ENCODE measurements at regions not wholly inside any gene's neighbourhood (a gene's known extent, or its start where the extent isn't known, plus 50 kb on each side); places are given as distances from the start of the nearest gene placed in this dataset.

DNA sequence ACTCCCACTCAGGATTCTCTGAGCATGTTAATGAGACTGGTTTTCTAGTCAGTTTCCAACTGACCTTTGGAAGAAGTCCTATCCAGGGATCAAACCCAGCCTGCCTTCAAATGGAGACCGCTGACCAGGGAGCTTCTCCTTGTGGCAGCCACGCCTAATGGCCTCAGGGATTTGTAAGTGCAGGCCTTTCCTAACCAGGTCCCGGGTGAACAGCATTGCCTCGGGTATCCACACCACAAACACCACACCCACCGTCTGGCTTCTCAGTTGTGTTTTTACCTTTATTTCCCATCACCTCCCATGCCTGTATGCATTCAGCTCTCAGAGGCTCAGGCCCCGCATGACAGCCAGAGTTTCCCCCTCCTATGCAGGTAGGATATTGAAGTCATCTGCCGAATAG is 406.3 kb upstream of the HS6ST1 start:
- H3K4me2 ChIP-seq (ENCODE audit: extremely low read depth, insufficient read depth, low read length), result no peak overlapping the region
- H3K4me1 ChIP-seq (ENCODE audit: control insufficient read depth, extremely low read depth, insufficient read depth, low read length), result peaks cover 4% of the 10 kb centered on the region
- H3K9ac ChIP-seq (ENCODE audit: insufficient read depth, low read length), result no peak overlapping the region
- H3K9me3 ChIP-seq (ENCODE audit: control insufficient read depth, insufficient read depth, low read depth, low read length), result no peaks in the 10 kb centered on the region
- H3K27me3 ChIP-seq (ENCODE audit: control insufficient read depth, insufficient read depth, low read length), result no peaks in the 10 kb centered on the region
- no peak for TF ChIP-seq EZH2 (IDR thresholded peaks at IDR 0.05; ENCODE audit: low read length, missing control alignments)
- TF ChIP-seq, protein P1, sequence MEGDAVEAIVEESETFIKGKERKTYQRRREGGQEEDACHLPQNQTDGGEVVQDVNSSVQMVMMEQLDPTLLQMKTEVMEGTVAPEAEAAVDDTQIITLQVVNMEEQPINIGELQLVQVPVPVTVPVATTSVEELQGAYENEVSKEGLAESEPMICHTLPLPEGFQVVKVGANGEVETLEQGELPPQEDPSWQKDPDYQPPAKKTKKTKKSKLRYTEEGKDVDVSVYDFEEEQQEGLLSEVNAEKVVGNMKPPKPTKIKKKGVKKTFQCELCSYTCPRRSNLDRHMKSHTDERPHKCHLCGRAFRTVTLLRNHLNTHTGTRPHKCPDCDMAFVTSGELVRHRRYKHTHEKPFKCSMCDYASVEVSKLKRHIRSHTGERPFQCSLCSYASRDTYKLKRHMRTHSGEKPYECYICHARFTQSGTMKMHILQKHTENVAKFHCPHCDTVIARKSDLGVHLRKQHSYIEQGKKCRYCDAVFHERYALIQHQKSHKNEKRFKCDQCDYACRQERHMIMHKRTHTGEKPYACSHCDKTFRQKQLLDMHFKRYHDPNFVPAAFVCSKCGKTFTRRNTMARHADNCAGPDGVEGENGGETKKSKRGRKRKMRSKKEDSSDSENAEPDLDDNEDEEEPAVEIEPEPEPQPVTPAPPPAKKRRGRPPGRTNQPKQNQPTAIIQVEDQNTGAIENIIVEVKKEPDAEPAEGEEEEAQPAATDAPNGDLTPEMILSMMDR (conservative IDR thresholded peaks at IDR 0.05 in 1 of 2, IDR thresholded peaks at IDR 0.05 in 1 of 2; ENCODE audit: low read depth in 1 of 2, low read length in 2 of 2), result no peak
- DNase-seq (ENCODE audit: low read depth in 2 of 2), result no peak
- H4K20me1 ChIP-seq (ENCODE audit: control insufficient read depth, extremely low read depth, insufficient read depth, low read length), result peaks cover 1% of the 10 kb centered on the region
- H2AFZ ChIP-seq (ENCODE audit: low read length), result no peak overlapping the region
- H3K79me2 ChIP-seq (ENCODE audit: control insufficient read depth, insufficient read depth, low read length), result no peaks in the 10 kb centered on the region
- H3K4me3 ChIP-seq (replicated peaks in 1 of 4; ENCODE audit: control extremely low read depth in 1 of 4, insufficient read depth in 1 of 4, low read depth in 3 of 4, low read length in 4 of 4), result no peak overlapping the region
- H3K27ac ChIP-seq (ENCODE audit: insufficient read depth, low read length), result no peak overlapping the region
- no peaks in the 10 kb centered on the region for H3K36me3 ChIP-seq (ENCODE audit: control insufficient read depth, insufficient read depth, low read length)

DNA sequence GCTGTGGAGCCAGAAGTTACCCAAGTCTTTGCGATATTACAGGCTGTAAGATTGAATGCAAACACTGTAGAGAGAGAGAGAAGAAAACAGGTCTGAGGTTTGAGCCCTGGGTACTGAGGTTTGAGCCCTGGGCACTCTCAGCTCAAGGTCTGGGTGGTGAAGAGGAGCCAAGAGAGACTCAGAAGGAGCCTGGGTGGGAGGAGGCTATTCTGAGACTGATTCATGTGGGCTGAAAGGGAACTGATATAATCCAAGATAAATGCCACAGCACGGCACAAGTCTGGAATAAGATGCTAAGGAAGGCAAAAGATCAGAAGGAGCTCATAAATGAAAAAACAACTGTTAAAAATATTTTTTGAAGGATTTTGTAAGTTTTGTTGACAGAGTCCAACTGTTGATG is 407.6 kb upstream of the HS6ST1 start:
- no peak overlapping the region for H3K4me2 ChIP-seq (ENCODE audit: extremely low read depth, insufficient read depth, low read length)
- H3K27me3 ChIP-seq (ENCODE audit: control insufficient read depth, insufficient read depth, low read length), result no peaks in the 10 kb centered on the region
- no peak overlapping the region for H3K9ac ChIP-seq (ENCODE audit: insufficient read depth, low read length)
- peaks cover 4% of the 10 kb centered on the region for H3K4me1 ChIP-seq (ENCODE audit: control insufficient read depth, extremely low read depth, insufficient read depth, low read length)
- H3K36me3 ChIP-seq (ENCODE audit: control insufficient read depth, insufficient read depth, low read length), result no peaks in the 10 kb centered on the region
- H2AFZ ChIP-seq (ENCODE audit: low read length), result no peak overlapping the region
- DNase-seq (ENCODE audit: low read depth in 2 of 2), result peak in 1 of 2 donors; percentile 32
- TF ChIP-seq, protein P1 (conservative IDR thresholded peaks at IDR 0.05 in 1 of 2, IDR thresholded peaks at IDR 0.05 in 1 of 2; ENCODE audit: low read depth in 1 of 2, low read length in 2 of 2), result no peak
- TF ChIP-seq EZH2 (IDR thresholded peaks at IDR 0.05; ENCODE audit: low read length, missing control alignments), result no peak
- H3K4me3 ChIP-seq (replicated peaks in 1 of 4; ENCODE audit: control extremely low read depth in 1 of 4, insufficient read depth in 1 of 4, low read depth in 3 of 4, low read length in 4 of 4), result no peak overlapping the region
- peaks cover 1% of the 10 kb centered on the region for H4K20me1 ChIP-seq (ENCODE audit: control insufficient read depth, extremely low read depth, insufficient read depth, low read length)
- no peaks in the 10 kb centered on the region for H3K79me2 ChIP-seq (ENCODE audit: control insufficient read depth, insufficient read depth, low read length)
- no peaks in the 10 kb centered on the region for H3K9me3 ChIP-seq (ENCODE audit: control insufficient read depth, insufficient read depth, low read depth, low read length)
- no peak overlapping the region for H3K27ac ChIP-seq (ENCODE audit: insufficient read depth, low read length)

DNA sequence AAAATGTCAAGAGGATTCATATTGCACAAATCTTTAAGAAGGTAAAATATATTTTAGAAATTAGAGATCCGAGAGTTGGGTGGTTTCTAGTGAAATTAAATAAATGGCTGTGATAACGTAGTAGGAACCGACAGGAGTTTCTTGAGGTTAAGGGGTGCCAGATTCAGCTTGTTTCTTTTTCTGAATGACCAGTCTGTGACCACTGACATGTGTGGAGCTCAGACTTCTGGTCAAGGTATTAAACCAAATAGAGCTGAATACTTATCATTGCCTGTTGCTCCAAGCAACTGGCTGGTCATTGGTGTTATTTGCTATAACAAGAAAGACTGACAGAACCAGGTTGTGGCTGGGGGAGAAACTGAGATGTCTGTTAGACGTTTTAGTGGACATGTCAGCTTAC is 408.2 kb upstream of the HS6ST1 start:
- no peak overlapping the region for H3K4me3 ChIP-seq (replicated peaks in 1 of 4; ENCODE audit: control extremely low read depth in 1 of 4, insufficient read depth in 1 of 4, low read depth in 3 of 4, low read length in 4 of 4)
- DNase-seq (ENCODE audit: low read depth in 2 of 2), result no peak
- no peak overlapping the region for H3K4me2 ChIP-seq (ENCODE audit: extremely low read depth, insufficient read depth, low read length)
- H3K9me3 ChIP-seq (ENCODE audit: control insufficient read depth, insufficient read depth, low read depth, low read length), result no peaks in the 10 kb centered on the region
- peaks cover 1% of the 10 kb centered on the region for H4K20me1 ChIP-seq (ENCODE audit: control insufficient read depth, extremely low read depth, insufficient read depth, low read length)
- H3K4me1 ChIP-seq (ENCODE audit: control insufficient read depth, extremely low read depth, insufficient read depth, low read length), result peaks cover 4% of the 10 kb centered on the region
- no peak overlapping the region for H2AFZ ChIP-seq (ENCODE audit: low read length)
- H3K79me2 ChIP-seq (ENCODE audit: control insufficient read depth, insufficient read depth, low read length), result no peaks in the 10 kb centered on the region
- H3K36me3 ChIP-seq (ENCODE audit: control insufficient read depth, insufficient read depth, low read length), result no peaks in the 10 kb centered on the region
- TF ChIP-seq EZH2 (IDR thresholded peaks at IDR 0.05; ENCODE audit: low read length, missing control alignments), result no peak
- TF ChIP-seq, protein P1 (conservative IDR thresholded peaks at IDR 0.05 in 1 of 2, IDR thresholded peaks at IDR 0.05 in 1 of 2; ENCODE audit: low read depth in 1 of 2, low read length in 2 of 2), result no peak
- no peak overlapping the region for H3K27ac ChIP-seq (ENCODE audit: insufficient read depth, low read length)
- no peaks in the 10 kb centered on the region for H3K27me3 ChIP-seq (ENCODE audit: control insufficient read depth, insufficient read depth, low read length)
- no peak overlapping the region for H3K9ac ChIP-seq (ENCODE audit: insufficient read depth, low read length)
